HG03432 (cell line): ENCODE measurements at regions not wholly inside any gene's neighbourhood (a gene's known extent, or its start where the extent isn't known, plus 50 kb on each side); places are given as distances from the start of the nearest gene placed in this dataset.
A peak's percentile ranks its signal among the peaks of the same experiment; 100 is the strongest.

Experiments used
- ATAC-seq: cut with Tn5 transposase; IDR thresholded peaks from one replicate; pipeline ENCODE4 v1.9.1; 2021; ENCODE audit warnings: mild to moderate bottlenecking, moderate library complexity; ENCODE audit not compliant: unreplicated experiment

DNA sequence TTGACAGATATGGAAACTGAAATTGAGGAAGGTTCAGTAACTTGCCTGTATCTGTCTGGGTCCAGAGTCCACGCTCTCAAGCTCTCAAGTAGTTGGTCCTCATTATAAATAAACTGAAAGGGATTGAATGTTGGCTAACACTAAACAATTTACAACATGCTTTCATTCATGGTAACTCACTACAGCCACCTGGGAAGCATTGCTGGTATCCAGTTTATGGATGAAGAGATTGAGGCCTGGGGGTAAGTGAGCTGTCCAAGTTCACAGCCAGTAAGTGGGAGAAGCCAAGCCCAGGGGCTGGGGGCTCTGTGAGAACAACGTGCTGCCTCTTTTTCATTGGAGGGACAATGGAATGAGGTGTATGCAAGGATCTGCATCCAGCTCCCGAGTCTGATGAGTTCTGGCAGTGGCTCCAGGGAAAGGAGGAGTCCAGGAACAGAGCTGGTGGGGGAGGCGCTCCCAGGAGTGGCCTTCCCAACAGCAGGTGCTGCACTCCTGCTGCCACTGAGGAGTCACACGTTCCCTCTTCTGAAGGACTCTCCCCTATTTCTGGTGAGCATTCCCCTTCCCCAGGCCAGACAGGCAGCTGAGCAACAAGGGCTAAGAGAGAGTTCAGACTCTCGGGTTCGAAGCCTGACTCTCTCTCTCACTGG lies 175.8 kb downstream of the CSNK2A3 start:
- no peak for ATAC-seq

DNA sequence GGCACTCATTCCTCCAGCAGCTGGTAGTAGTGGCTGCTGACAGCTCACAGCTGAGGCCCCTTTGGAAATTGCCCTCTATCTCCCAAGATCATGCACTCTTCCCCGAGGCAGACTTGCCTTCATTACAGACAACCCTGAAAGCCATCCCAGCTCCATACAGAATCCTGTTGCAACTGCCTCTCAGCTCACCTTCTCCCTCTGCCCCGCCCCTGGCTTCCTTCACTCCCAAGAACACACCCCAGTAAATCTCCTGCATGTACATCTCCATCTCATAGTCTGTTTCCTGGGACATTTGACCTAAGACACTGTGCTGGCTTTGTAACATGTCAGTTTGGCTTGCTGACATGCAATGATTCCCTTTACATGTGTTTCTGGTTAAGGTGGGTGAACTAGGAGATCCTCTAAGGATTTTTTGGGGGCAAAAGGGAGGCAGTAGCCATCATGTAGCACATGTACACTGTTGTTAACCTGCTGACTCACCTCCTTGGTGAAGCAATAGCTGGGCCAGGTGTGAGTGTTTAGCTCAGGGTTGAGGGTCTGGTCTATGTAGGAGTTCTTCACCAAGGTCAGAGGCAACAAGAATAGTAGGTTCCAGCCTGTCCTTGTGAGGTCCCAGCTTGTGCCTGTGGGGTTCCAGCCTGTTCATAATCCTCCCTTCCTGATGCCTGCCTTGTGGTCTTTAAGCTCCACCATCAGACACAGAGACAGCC lies 179.6 kb downstream of the CSNK2A3 start:
- ATAC-seq = no peak

- ATAC-seq = peak; percentile 95
Observed at GRCh38 chr11:11171854-11172253, 181.2 kb downstream of the CSNK2A3 start.

GRCh38 chr11:11171285-11171684 lies 181.8 kb downstream of the CSNK2A3 start:
- no peak for ATAC-seq

- ATAC-seq = no peak
Observed at GRCh38 chr11:11170352-11171084, 182.5 kb downstream of the CSNK2A3 start.

DNA sequence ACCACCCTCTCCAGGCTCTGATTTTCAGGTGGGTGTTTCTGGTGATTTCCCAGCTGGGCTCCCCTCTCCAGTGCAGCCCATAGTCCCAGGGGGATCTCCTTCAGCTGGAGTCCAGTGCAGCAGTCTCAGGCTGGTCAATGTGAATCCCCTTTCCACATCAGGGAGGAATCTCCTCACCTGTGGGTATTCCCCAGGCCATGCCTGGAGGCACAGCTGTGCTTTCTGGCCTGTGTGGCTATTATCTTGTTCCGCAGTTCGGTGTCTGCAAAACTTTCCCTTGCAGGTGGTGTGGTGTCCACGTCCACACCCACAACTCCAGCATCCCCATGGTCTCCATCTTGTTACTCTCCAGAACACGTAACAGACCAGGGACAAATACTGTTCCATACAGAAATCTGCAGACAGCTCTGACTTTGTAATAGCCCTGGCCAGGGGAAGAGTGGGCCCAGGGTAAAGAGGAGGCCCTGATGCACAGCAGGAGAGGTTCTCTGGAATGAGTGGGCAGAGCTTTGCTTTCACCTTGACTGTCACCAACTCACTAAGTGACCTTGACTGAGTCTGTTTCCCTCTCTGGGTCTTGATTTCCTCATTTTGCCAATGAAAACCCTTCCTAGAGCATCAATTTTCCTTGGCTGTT lies 183.2 kb downstream of the CSNK2A3 start:
- no peak for ATAC-seq

DNA sequence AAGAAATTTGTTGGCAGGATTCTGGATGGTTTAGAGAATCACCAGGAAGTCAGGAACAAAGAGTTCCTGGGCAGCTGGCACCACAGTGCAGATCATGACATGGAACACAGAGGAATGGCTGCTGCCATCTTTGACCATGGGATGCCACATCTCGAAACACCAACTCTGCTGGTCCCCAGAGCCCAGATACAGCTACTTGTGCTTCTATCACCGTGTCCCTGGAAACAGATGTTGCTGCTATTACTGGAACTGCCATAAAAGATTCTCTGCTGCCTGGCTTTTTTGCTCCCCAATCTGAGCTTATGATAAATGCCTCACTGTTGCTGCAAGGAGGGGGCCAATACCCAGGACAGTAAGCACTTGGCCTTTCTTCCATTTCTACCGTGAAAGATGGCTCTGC lies 185.2 kb downstream of the CSNK2A3 start:
- ATAC-seq = no peak

DNA sequence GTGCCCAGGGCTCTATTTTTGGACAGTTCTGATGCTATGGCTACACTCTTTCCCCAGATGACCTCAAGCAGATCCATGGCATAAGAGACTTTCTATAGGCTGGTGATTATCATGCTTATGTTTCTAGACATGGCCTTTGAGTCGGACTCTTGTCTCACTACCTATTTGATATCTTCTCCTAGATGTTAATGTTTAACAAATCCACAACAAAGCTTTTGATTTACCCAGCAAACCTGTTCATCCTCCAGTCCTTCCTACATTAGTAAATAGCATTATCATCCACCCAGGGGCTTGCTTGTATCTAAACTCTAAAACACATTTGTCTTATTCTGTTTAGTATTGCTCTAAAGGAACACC lies 188.7 kb downstream of the CSNK2A3 start:
- no peak for ATAC-seq

GRCh38 chr11:11163669-11164333 lies 189.2 kb downstream of the CSNK2A3 start:
- no peak for ATAC-seq

DNA sequence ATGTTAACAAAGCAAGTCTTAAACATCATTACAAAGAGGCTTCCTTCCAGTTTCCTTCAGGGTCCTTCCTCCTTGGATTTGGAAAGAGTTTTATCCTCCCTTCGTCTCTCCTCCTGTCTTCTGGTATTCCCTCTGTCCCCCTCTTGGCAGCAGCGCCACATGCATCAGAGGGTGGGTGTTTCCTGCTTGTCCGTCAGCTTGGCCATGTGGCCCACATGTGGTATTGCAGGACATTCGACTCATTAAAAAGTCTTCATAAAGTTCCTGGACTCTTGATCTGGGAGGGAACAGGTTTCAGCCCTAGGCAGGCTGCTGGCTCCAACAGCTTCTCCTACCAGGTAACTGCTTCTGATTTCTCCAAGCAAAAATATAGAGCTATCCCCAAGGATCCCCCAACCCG lies 189.8 kb downstream of the CSNK2A3 start:
- ATAC-seq = no peak

GRCh38 chr11:11157185-11157584 lies 195.9 kb downstream of the CSNK2A3 start:
- ATAC-seq = no peak

GRCh38 chr11:11155962-11156815 lies 196.9 kb downstream of the CSNK2A3 start:
- ATAC-seq = no peak

DNA sequence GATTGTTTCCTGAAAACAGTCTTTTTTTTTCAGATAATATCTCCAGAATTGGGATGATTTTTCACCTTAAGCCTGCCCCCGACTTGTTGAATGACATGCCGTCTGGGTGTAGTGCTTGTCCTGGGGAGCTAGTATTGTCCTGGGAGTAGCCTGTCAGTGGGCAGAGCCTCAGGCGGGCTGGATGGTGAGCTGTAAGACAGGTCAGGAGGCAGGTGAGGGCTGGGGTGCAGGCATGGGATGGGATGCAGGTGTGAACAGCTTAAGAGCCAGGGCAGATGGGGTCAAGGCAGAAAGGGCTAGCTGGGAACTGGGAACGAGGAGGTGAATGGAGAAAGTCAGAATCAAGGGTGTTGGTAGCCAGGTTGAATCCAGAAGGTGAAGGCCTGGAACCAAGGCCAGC lies 200.2 kb downstream of the CSNK2A3 start:
- no peak for ATAC-seq

GRCh38 chr11:11149671-11150459 lies 203.2 kb downstream of the CSNK2A3 start:
- ATAC-seq = no peak

DNA sequence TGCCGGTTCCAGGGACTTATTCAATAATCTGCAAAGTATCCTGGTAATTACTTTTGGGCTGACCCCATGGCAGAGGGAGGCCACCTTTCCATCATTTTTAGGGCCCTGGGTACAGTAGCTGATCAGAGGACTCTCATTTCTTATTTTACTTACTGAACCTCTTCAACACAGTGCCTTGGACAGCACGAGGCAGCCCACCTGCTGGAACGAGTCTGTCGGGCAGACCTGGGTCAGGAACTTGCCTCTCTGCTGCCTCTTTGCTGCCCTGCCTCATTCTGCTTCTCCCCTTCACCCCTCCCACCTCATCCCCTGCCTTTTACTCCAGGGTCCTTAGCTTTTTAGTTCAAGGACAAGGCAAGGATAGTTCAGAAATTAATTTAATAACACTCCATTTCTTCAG lies 204.5 kb downstream of the CSNK2A3 start:
- no peak for ATAC-seq

DNA sequence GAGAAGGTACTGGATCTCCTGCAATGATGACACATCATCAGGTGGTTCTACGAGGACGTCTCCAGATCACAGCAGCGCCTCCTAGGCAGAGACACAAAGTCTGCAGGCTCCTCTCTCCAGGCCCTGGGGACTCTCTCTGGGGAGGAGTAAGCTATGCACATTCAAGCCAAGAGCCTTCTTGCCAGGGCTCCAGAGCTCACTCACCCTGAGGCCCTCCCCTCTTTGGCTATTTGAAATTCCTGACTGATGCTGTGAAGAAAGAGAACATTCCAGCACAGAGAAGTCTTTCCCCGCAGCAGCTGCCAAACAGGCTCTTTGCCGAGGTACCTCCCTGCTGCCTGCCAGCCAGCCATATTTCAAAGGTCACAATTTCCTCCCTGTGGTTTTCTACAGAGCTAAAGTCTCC lies 204.9 kb downstream of the CSNK2A3 start:
- ATAC-seq = no peak

DNA sequence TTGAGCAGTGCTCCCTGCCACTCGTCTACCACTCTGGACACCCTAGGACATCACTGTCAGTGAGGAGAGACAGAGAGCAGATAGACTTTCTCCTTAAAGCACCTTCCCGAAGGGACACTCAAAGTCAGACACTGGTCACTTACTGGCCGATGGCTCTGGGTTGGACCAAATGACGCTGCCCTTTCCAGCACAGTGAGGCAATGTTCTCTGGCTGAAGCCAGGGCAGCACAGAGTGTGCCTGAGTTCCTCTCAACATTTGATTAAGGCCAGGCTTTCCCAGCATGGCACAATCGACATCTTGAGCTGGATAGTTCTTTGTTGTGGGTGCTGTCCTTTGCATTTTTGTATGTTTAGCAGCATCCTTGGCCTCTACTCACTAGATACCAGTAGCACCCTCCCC lies 206.2 kb downstream of the CSNK2A3 start:
- no peak for ATAC-seq

DNA sequence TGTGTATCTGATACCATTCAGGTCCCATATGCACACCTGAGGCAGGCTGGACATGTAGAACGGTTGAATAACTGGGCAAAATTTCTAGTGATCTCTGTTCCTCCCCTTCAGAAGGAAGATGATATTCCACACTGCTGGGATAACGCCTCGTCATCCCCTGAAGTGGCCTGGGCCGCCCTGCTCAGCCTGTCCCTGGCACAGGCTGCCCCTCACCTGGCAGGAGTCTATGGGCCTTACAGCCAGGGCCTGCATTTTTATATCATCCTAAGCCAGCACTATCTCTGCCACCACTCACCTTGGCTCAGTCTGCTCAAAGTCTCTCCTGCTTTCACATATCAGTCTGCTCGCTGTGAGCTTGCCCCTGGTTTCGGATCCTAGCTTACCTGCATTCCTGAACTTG lies 209.2 kb downstream of the CSNK2A3 start:
- no peak for ATAC-seq

GRCh38 chr11:11142430-11142829 lies 210.6 kb downstream of the CSNK2A3 start:
- ATAC-seq = no peak
